Panc1 (cell line): ENCODE measurements at regions not wholly inside any gene's neighbourhood (a gene's known extent, or its start where the extent isn't known, plus 50 kb on each side); places are given as distances from the start of the nearest gene placed in this dataset.

Experiments
- CTCF ChIP-seq: fragments of 450-650 bp; IDR thresholded peaks from 2 replicates; pipeline ENCODE4 v1.5.1; 2017; ENCODE audit warnings: mild to moderate bottlenecking
- POLR2AphosphoS5 ChIP-seq: IDR thresholded peaks from 2 replicates; pipeline ENCODE4 v1.6.1; 2012; ENCODE audit warnings: mild to moderate bottlenecking, low read depth, low read length, moderate library complexity
- REST ChIP-seq, 2 experiments: IDR thresholded peaks; 2 replicates each; pipeline ENCODE4 v1.6.1; 2011 to 2012; ENCODE audit warnings: low read depth in 2 of 2, control low read depth in 1 of 2, low read length in 1 of 2, mild to moderate bottlenecking in 1 of 2, moderate library complexity in 1 of 2; ENCODE audit not compliant: insufficient read depth in 1 of 2
- SIN3A ChIP-seq: IDR thresholded peaks from 2 replicates; pipeline ENCODE4 v1.6.1; 2012; ENCODE audit warnings: low read depth, mild to moderate bottlenecking, low read length, moderate library complexity, borderline replicate concordance; ENCODE audit not compliant: insufficient read depth
- TCF7L2 ChIP-seq: IDR thresholded peaks from 2 replicates; pipeline ENCODE4 v1.6.1; 2011; ENCODE audit warnings: mild to moderate bottlenecking, low read depth, low read length, inconsistent platforms

GRCh38 chr1:67963263-67963662, 87.2 kb downstream of the DIRAS3 start:
- TF ChIP-seq CTCF = no peak
- TF ChIP-seq SIN3A = no peak
- no peak for TF ChIP-seq POLR2AphosphoS5
- no peak for TF ChIP-seq REST (IDR thresholded peaks at IDR 0.05; ENCODE audit: insufficient read depth in 1 of 2, low read depth in 2 of 2, low read length in 1 of 2)
- no peak for TF ChIP-seq TCF7L2
